ENCODE measurements at regions not wholly inside any gene's neighbourhood (a gene's known extent, or its start where the extent isn't known, plus 50 kb on each side); places are given as distances from the start of the nearest gene placed in this dataset.

DNA sequence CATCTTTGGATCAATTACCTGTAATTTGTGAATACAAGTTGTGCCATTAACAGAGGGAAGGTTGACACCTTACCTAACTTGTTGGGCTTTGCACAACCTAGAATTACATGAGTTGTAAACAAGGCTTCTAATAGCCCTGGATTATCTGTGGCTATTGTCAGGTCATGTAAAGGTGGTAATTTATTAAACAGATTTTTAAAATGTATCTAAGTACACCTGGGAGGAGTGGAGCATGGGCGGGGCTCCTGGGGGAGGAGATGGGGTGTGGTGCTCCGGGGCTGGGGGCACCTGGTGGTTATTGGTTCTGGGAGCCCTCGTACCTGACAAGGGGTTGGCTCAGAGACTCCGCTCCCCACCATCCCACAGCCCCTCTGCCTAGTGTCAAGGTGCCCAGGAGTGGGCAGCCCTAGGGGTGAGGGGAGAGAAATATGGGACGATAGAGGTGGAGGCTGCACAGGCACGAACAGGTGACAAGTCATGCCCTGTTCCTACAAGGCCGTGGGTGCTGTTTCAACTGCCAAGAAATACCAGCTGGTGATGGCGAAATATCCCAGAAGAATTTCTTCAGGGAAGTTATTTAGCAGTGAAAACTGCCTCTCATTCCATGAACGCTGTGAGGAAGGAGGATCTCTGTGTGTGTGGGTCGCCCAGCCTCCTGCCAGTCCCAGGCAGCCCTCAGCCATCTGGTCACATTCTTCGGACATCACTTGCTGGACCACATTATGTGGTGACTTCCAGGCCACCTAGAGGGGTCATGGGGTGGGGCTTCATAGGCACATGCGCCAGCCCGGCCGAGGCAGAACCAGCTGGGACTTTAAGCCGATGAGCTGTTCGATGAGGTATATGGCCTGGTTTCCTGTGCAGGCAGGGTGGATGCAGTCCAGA lies 55.5 kb upstream of the IRX3 start:
- no peak for DNase-seq (ENCODE audit: extremely low read depth, low read depth)
- no peak overlapping the region for H3K4me3 ChIP-seq (replicated peaks; ENCODE audit: low read depth, low read length)
- TF ChIP-seq, protein P1, sequence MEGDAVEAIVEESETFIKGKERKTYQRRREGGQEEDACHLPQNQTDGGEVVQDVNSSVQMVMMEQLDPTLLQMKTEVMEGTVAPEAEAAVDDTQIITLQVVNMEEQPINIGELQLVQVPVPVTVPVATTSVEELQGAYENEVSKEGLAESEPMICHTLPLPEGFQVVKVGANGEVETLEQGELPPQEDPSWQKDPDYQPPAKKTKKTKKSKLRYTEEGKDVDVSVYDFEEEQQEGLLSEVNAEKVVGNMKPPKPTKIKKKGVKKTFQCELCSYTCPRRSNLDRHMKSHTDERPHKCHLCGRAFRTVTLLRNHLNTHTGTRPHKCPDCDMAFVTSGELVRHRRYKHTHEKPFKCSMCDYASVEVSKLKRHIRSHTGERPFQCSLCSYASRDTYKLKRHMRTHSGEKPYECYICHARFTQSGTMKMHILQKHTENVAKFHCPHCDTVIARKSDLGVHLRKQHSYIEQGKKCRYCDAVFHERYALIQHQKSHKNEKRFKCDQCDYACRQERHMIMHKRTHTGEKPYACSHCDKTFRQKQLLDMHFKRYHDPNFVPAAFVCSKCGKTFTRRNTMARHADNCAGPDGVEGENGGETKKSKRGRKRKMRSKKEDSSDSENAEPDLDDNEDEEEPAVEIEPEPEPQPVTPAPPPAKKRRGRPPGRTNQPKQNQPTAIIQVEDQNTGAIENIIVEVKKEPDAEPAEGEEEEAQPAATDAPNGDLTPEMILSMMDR (IDR thresholded peaks at IDR 0.05; ENCODE audit: low read depth, low read length, missing control alignments): no peak

DNA sequence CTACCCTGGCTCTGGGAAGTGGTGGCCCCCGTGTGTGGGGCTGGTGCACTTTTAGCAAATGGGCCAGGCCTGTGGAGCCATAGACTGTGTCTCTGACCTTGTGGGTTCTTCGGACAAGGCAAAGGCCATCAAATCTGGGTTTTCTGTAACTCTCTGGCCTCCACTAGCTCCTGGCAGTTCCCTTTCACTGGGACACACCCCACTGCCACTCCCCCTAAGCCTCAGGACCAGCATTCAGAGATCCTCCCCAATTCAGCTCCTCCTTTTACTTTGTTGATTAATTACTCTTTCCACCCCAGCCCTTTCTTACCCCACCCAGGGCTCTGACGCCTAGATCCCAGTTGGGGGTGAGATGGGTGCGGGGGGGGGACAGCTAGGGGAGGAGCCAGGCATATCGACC lies 53.9 kb upstream of the IRX3 start:
- TF ChIP-seq, protein P1 (IDR thresholded peaks at IDR 0.05; ENCODE audit: low read depth, low read length, missing control alignments): no peak
- H3K4me3 ChIP-seq (replicated peaks; ENCODE audit: low read depth, low read length): no peak overlapping the region
- DNase-seq (ENCODE audit: extremely low read depth, low read depth): no peak

DNA sequence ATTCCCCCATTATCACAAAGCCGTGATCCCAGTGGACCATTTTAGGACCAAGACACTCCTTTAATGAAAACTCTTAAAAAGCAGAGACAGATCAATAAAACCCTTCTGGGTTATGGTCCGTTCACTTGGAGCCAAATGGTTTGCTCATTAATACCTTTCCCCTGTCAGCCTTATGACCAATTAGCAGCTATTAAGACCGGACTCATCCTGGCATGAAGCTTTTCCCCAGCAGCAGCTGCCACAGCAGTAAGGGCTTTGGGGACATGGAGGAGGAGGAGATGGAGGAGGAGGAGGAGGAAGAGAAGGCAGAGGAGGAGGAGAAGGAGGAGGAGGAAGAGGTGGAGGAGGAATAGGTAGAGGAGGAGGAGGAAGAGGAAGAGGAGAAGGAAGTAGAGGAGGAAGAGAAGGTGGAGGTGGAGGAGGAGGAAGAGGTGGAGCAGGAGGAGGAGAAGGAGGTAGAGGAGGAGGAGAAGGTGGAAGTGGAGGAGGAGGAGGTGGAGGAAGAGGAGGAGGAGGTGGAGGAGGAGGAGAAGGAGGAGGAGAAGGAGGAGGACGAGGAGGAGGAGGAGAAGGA lies 50.1 kb upstream of the IRX3 start:
- H3K4me3 ChIP-seq (replicated peaks; ENCODE audit: low read depth, low read length): no peak overlapping the region
- DNase-seq (ENCODE audit: extremely low read depth, low read depth): no peak
- TF ChIP-seq, protein P1 (IDR thresholded peaks at IDR 0.05; ENCODE audit: low read depth, low read length, missing control alignments): no peak

Measured in HFF-Myc (cell line).